ENCODE measurements at regions not wholly inside any gene's neighbourhood (a gene's known extent, or its start where the extent isn't known, plus 50 kb on each side); places are given as distances from the start of the nearest gene placed in this dataset.

DNA sequence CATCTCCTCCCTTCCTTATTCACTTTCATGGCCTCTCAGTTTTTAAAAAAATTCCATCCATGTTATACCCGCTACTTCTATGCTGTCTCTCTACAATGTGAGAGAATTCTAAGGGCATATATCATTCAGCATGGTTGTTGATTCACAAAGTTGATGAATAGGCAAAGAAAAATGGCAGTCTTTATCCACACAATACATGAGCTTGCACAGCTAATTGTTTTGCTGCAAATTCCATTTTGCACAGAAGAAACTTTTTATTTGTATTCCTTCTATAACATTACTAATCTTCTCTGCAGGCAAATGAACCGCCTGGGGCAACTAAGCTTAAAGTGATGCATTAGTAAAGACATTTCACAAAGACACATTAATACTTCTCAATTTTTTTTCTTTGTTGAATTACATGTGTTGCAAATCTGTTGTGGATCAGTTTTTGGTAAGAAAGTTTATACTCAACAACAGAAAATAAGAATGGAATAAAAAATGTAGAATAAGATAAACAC is 196.9 kb downstream of the LIG4 start:
- H3K27me3 ChIP-seq (replicated peaks; ENCODE audit: insufficient read depth) = no peaks in the 10 kb centered on the region
- H3K4me1 ChIP-seq (ENCODE audit: control insufficient read depth in 1 of 2, low read depth in 2 of 2) = no peaks in the 10 kb centered on the region
- no peak for ATAC-seq (ENCODE audit: insufficient number of reproducible peaks, low FRiP score, low read depth)
- H3K4me3 ChIP-seq = no peak overlapping the region
- H3K36me3 ChIP-seq = no peaks in the 10 kb centered on the region
- no peak overlapping the region for H3K27ac ChIP-seq
- TF ChIP-seq, protein P1, sequence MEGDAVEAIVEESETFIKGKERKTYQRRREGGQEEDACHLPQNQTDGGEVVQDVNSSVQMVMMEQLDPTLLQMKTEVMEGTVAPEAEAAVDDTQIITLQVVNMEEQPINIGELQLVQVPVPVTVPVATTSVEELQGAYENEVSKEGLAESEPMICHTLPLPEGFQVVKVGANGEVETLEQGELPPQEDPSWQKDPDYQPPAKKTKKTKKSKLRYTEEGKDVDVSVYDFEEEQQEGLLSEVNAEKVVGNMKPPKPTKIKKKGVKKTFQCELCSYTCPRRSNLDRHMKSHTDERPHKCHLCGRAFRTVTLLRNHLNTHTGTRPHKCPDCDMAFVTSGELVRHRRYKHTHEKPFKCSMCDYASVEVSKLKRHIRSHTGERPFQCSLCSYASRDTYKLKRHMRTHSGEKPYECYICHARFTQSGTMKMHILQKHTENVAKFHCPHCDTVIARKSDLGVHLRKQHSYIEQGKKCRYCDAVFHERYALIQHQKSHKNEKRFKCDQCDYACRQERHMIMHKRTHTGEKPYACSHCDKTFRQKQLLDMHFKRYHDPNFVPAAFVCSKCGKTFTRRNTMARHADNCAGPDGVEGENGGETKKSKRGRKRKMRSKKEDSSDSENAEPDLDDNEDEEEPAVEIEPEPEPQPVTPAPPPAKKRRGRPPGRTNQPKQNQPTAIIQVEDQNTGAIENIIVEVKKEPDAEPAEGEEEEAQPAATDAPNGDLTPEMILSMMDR (IDR thresholded peaks at IDR 0.05) = no peak
- H3K9me3 ChIP-seq = no peaks in the 10 kb centered on the region
- no peak for DNase-seq (ENCODE audit: low spot score)

DNA sequence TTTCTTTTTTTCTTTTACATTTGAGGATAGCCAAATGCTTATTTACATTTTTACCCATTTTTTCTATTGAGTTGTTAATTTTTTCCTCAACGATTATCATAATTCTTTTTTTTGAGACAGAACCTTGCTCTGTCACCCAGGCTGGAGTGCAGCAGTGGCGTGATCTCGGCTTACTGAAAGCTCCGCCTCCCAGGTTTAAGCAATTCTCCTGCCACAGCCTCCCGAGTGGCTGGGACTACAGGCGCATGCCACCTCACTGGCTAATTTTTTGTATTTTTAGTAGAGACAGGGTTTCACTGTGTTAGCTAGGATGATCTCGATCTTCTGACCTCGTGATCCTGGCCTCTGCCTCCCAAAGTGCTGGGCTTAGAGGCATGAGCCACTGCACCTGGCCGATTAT is 208.7 kb downstream of the LIG4 start:
- TF ChIP-seq, protein P1 (IDR thresholded peaks at IDR 0.05) = no peak
- ATAC-seq (ENCODE audit: insufficient number of reproducible peaks, low FRiP score, low read depth) (no peak), DNase-seq (ENCODE audit: low spot score) (no peak)
- Histone ChIP-seq H3K36me3 (no peaks in the 10 kb centered on the region), H3K4me3 (no peak overlapping the region), H3K4me1 (ENCODE audit: control insufficient read depth in 1 of 2, low read depth in 2 of 2) (no peaks in the 10 kb centered on the region), H3K9me3 (no peaks in the 10 kb centered on the region), H3K27ac (no peak overlapping the region), H3K27me3 (replicated peaks; ENCODE audit: insufficient read depth) (no peaks in the 10 kb centered on the region)

DNA sequence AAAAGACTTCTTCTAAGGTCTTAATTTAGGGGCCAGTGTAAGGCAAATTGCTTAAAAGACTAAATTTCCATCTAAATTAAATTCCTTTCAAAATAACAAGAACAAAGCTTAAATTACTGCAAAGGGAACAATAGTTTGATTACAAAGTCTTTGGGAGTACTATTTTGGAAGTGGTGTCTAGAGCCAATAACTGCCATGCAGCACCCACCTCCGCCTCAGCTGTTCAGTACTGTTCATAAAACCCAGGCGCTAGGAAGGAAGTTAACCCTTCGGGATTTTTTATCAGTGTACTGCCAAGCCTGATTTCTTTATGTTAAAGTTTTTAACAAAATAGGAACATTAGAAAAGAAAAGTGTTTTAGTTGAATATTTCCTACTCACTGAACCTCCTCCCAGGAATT is 210.1 kb downstream of the LIG4 start:
- Histone ChIP-seq H3K27ac (no peak overlapping the region), H3K27me3 (replicated peaks; ENCODE audit: insufficient read depth) (no peaks in the 10 kb centered on the region), H3K4me1 (ENCODE audit: control insufficient read depth in 1 of 2, low read depth in 2 of 2) (no peaks in the 10 kb centered on the region), H3K4me3 (no peak overlapping the region), H3K9me3 (no peaks in the 10 kb centered on the region), H3K36me3 (no peaks in the 10 kb centered on the region)
- no peak for DNase-seq (ENCODE audit: low spot score)
- TF ChIP-seq, protein P1 (IDR thresholded peaks at IDR 0.05) = no peak
- no peak for ATAC-seq (ENCODE audit: insufficient number of reproducible peaks, low FRiP score, low read depth)

DNA sequence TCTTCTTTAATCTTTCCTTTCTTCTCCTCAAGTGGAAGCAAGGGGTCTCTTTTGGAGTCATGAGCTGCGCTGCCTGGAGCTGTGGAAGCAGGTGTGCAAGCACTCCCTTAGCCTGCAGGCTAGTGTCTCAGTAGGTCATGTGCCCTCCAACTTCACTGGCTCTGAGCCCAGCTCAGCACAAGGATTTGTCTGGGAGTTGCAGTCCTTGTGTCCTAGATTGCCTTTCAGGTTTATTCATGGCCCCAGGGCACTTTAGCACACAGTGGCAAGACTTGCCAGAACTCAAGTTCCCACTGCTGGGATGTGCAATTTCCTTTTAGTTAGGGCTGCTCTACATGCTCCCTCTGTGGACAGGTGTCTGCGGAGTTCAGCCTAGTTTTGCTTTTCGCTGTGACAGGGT is 211.7 kb downstream of the LIG4 start:
- H3K27me3 ChIP-seq (replicated peaks; ENCODE audit: insufficient read depth) = no peaks in the 10 kb centered on the region
- H3K9me3 ChIP-seq = no peaks in the 10 kb centered on the region
- H3K4me1 ChIP-seq (ENCODE audit: control insufficient read depth in 1 of 2, low read depth in 2 of 2) = no peaks in the 10 kb centered on the region
- ATAC-seq (ENCODE audit: insufficient number of reproducible peaks, low FRiP score, low read depth) = no peak
- no peak overlapping the region for H3K4me3 ChIP-seq
- H3K36me3 ChIP-seq = no peaks in the 10 kb centered on the region
- no peak overlapping the region for H3K27ac ChIP-seq
- no peak for DNase-seq (ENCODE audit: low spot score)
- TF ChIP-seq, protein P1 (IDR thresholded peaks at IDR 0.05) = no peak

DNA sequence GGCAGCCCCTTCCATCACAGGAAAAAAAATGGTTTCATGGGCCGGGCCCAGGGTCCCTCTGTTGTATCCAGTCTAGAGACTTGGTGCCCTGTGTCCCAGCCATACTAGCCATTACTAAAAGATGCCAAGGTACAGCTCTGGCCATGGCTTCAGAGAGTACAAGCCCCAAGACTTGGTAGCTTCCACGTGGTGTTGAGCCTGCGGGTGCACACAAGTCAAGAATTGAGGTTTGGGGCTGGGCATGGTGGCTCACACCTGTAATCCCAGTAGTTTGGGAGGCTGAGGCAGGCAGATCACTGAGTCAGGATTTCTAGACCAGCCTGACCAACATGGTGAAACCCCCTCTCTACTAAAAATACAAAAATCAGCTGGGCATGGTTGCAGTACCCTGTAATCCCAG is 214.3 kb downstream of the LIG4 start:
- Histone ChIP-seq H3K36me3 (no peaks in the 10 kb centered on the region), H3K9me3 (no peaks in the 10 kb centered on the region), H3K4me3 (no peak overlapping the region), H3K4me1 (ENCODE audit: control insufficient read depth in 1 of 2, low read depth in 2 of 2) (no peaks in the 10 kb centered on the region), H3K27me3 (replicated peaks; ENCODE audit: insufficient read depth) (peaks cover 3% of the 10 kb centered on the region), H3K27ac (no peak overlapping the region)
- ATAC-seq (ENCODE audit: insufficient number of reproducible peaks, low FRiP score, low read depth) (no peak), DNase-seq (ENCODE audit: low spot score) (no peak)
- TF ChIP-seq, protein P1 (IDR thresholded peaks at IDR 0.05) = no peak
